Psoas muscle (tissue), 7 donors: ENCODE measurements at regions not wholly inside any gene's neighbourhood (a gene's known extent, or its start where the extent isn't known, plus 50 kb on each side); places are given as distances from the start of the nearest gene placed in this dataset.

Experiments used
- ATAC-seq, 4 donors: fragments of 200-7000 bp; cut with Tn5 transposase; one replicate each; pipeline ENCODE4 v1.9.1; 2020; ENCODE audit warnings: moderate library complexity in 3 of 4, mild to moderate bottlenecking in 2 of 4
- DNase-seq, 2 donors: peaks; one replicate each; pipeline ENCODE4 v3.0.0-alpha.2; 2020
- H3K27ac ChIP-seq: fragments of 200-600 bp; one replicate; pipeline ENCODE4 v1.8.0; 2022
- H3K27me3 ChIP-seq, 3 donors: fragments of 200-600 bp in 1 of 3; one replicate each; pipeline versions ENCODE4 v1.6.1 to v1.8.0; 2013 to 2022; ENCODE audit warnings: low read length in 2 of 3, mild to moderate bottlenecking in 2 of 3, moderate library complexity in 1 of 3; ENCODE audit not compliant: insufficient read depth in 3 of 3
- H3K36me3 ChIP-seq, 2 donors: fragments of 200-600 bp in 1 of 2; one replicate each; pipeline versions ENCODE4 v1.6.1 to v1.8.0; 2013 to 2022; ENCODE audit warnings: low read depth in 1 of 2, mild to moderate bottlenecking in 1 of 2, moderate library complexity in 1 of 2; ENCODE audit not compliant: insufficient read depth in 1 of 2
- H3K4me1 ChIP-seq: fragments of 200-600 bp; one replicate; pipeline ENCODE4 v1.8.0; 2022
- H3K4me3 ChIP-seq: fragments of 200-600 bp; one replicate; pipeline ENCODE4 v1.8.0; 2022; ENCODE audit warnings: mild to moderate bottlenecking
- H3K9me3 ChIP-seq: fragments of 200-600 bp; one replicate; pipeline ENCODE4 v1.8.0; 2022
- WGBS, 3 donors: extraction: QIAGEN DNeasy Blood & Tissue Kit; methylation state at CpG; one replicate each; pipeline versions ENCODE4 v1.1.6 to v1.1.7; 2013; 5-methylcytosine and 5-hydroxymethylcytosine counted together
- intact Hi-C, 2 donors: fragments of 100-400 bp; cut with DNase I; formaldehyde crosslinking; loops; one replicate each; pipeline versions ENCODE4 v1.11.0 to v1.14.2; 2022
- TF ChIP-seq, protein P1 (sequence below): fragments of 200-600 bp; IDR thresholded peaks from one replicate; pipeline ENCODE4 v1.8.0; 2022; ENCODE audit warnings: antibody characterized with exemption
- donor health status: healthy with polysubstance abuse.
- donor health status: DM: no; HTN: no; CAD: no; lungs with moderate emphysema.
- donor health status: Bipolar disorder and iron deficiency.
- donor health status: healthy.
- donor health status: DM: yes; HTN: yes; CAD: no.
- donor health status: DM: no; HTN: no; CAD: no.
- donor health status: DM: yes; HTN: yes; CAD: no.

DNA sequence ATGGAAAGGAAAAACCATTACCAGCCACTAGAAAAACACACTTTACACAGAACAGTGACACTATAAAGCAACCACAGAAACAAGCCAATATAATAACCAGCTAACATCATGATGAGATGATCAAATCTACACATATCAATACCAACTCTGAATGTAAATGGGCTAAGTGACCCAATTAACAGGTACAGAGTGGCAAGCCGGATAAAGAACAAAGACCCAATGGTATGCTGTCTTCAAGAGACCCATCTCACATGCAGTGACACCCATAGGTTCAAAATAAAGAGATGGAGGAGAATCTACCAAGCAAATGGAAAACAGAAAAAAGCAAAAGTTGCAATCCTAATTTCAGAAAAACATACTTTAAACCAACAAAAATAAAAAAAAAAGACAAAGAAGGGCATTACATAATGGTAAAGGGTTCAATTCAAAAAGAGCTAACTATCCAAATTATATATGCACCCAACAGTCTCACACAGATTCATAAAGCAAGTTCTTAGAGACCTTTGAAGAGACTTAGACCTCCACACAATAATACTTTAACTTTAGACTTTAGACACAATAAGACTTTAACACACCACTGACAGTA lies 160.3 kb upstream of the TMEM45B start:
- no peaks in the 10 kb centered on the region for H3K36me3 ChIP-seq
- H3K4me3 ChIP-seq: no peak overlapping the region
- no peaks in the 10 kb centered on the region for H3K4me1 ChIP-seq
- H3K9me3 ChIP-seq: no peaks in the 10 kb centered on the region
- TF ChIP-seq, protein P1, sequence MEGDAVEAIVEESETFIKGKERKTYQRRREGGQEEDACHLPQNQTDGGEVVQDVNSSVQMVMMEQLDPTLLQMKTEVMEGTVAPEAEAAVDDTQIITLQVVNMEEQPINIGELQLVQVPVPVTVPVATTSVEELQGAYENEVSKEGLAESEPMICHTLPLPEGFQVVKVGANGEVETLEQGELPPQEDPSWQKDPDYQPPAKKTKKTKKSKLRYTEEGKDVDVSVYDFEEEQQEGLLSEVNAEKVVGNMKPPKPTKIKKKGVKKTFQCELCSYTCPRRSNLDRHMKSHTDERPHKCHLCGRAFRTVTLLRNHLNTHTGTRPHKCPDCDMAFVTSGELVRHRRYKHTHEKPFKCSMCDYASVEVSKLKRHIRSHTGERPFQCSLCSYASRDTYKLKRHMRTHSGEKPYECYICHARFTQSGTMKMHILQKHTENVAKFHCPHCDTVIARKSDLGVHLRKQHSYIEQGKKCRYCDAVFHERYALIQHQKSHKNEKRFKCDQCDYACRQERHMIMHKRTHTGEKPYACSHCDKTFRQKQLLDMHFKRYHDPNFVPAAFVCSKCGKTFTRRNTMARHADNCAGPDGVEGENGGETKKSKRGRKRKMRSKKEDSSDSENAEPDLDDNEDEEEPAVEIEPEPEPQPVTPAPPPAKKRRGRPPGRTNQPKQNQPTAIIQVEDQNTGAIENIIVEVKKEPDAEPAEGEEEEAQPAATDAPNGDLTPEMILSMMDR: no peak
- DNase-seq (no peak), ATAC-seq (no peak)
- WGBS, 3 donors: 0 to 48% (median 42%) methylated on average over 1 of the region's 1 CpG
- no peaks in the 10 kb centered on the region for H3K27me3 ChIP-seq
- H3K27ac ChIP-seq: no peak overlapping the region
- intact Hi-C loops: no loop called here

DNA sequence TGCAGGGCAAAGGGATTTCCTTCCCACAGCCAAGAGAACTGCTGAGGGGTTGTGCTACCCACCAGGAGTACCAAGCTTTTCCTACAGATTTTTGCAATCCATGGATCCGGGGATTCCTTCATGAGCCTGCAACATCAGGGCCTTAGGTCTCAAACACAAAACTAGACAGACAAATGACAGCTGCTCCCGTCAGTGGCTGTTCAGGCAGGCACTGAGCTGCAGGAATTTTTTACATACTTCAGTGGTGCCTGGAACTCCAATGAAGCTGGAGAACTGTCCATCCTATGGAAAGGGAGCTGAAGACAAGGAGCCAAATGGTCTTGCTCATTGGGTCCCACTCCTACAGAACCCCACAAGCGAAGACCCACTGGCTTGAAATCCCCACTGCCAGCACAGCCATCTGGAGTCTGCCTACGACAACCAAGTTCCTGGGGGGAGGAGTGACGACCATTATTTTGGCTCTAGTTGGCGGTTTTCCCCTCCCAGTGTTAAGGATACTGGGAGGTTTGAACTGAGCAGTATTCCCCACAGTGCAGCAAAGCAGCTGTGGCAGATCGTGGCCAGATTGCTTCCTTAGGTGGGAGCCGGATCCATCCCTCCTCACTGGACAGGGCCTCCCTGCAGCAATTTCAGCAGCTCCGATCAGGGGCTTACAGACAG lies 157.7 kb upstream of the TMEM45B start:
- no peak for ATAC-seq

DNA sequence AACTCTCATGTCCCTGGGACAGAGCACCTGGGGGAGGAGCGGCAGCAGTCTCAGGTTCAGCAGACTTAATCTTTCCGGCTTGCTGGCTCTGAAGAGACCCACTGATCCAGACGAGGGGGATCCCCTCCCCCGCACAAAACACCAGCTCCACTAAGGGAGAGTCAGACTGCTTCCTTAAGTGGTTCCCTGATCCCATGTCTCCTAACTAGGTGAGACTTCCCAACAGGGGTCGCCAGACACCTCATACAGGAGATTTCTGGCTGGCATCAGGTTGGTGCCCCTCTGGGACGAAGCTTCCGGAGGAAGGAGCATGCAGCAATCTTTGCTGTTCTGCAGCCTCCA lies 157.2 kb upstream of the TMEM45B start:
- no peaks in the 10 kb centered on the region for H3K36me3 ChIP-seq
- TF ChIP-seq, protein P1: no peak
- no peak overlapping the region for H3K27ac ChIP-seq
- DNase-seq (no peak), ATAC-seq (no peak)
- intact Hi-C loops: no loop called here
- H3K4me1 ChIP-seq: no peaks in the 10 kb centered on the region
- peaks cover 14% of the 10 kb centered on the region for H3K9me3 ChIP-seq
- no peaks in the 10 kb centered on the region for H3K27me3 ChIP-seq
- WGBS, 3 donors: 50 to 54% (median 52%) methylated on average over 7 of the region's 7 CpGs
- H3K4me3 ChIP-seq: no peak overlapping the region

More for the DNA sequence above, 157.7 kb upstream of the TMEM45B start:
- H3K27me3 ChIP-seq: no peaks in the 10 kb centered on the region
- no peak overlapping the region for H3K4me3 ChIP-seq
- no peak overlapping the region for H3K27ac ChIP-seq
- TF ChIP-seq, protein P1: no peak
- no peaks in the 10 kb centered on the region for H3K4me1 ChIP-seq
- intact Hi-C loops: no loop called here
- peaks cover 14% of the 10 kb centered on the region for H3K9me3 ChIP-seq
- 15 to 23% (median 20%) methylated on average over 9 of the region's 9 CpGs for WGBS, 3 donors
- H3K36me3 ChIP-seq: no peaks in the 10 kb centered on the region
- DNase-seq: no peak

DNA sequence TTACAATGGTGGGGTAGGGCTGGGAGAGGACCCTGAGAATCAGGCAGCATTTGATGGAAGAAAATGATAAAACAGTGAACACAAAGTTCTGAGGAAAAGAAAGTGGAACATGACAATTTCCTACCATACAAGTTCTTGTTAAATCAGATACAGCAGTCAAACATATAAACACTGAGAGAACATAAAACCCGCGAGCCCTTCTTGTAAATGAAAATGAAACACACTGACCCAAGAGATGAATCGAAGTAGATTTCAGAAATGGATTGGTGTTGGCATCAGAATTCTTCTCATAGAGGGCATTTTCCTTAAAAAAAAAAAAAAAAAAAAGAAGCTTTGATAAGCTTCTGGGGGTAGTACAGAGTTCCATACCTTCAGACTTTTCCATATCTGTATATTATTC lies 134.7 kb upstream of the TMEM45B start:
- no peak overlapping the region for H3K4me3 ChIP-seq
- H3K9me3 ChIP-seq: no peaks in the 10 kb centered on the region
- no peaks in the 10 kb centered on the region for H3K27me3 ChIP-seq
- no peak for DNase-seq
- TF ChIP-seq, protein P1: no peak
- no peaks in the 10 kb centered on the region for H3K4me1 ChIP-seq
- no peak for ATAC-seq
- intact Hi-C loops: no loop called here
- no peak overlapping the region for H3K27ac ChIP-seq
- H3K36me3 ChIP-seq: no peaks in the 10 kb centered on the region
- 76 to 83% (median 77%) methylated on average over 3 of the region's 3 CpGs for WGBS, 3 donors
